ENCODE measurements at regions not wholly inside any gene's neighbourhood (a gene's known extent, or its start where the extent isn't known, plus 50 kb on each side); places are given as distances from the start of the nearest gene placed in this dataset.

- DNase-seq (ENCODE audit: low read depth), result no peak
- TF ChIP-seq CTCF (IDR thresholded peaks at IDR 0.05; ENCODE audit: control insufficient read depth, insufficient read depth, low read depth, low read length, missing control alignments), result no peak
- H3K4me3 ChIP-seq (ENCODE audit: control insufficient read depth, low read depth, low read length), result no peak overlapping the region
These were observed 501.3 kb upstream of the B3GAT1 start for GRCh38 chr11:134913391-134913790.

GRCh38 chr11:134911514-134912180 is 499.6 kb upstream of the B3GAT1 start:
- DNase-seq (ENCODE audit: low read depth), result no peak
- no peak for TF ChIP-seq CTCF (IDR thresholded peaks at IDR 0.05; ENCODE audit: control insufficient read depth, insufficient read depth, low read depth, low read length, missing control alignments)
- H3K4me3 ChIP-seq (ENCODE audit: control insufficient read depth, low read depth, low read length), result no peak overlapping the region

- no peak overlapping the region for H3K4me3 ChIP-seq (ENCODE audit: control insufficient read depth, low read depth, low read length)
- TF ChIP-seq CTCF (IDR thresholded peaks at IDR 0.05; ENCODE audit: control insufficient read depth, insufficient read depth, low read depth, low read length, missing control alignments), result no peak
These were observed 496.5 kb upstream of the B3GAT1 start for GRCh38 chr11:134908583-134908982.

GRCh38 chr11:134907636-134908035 is 495.6 kb upstream of the B3GAT1 start:
- DNase-seq (ENCODE audit: low read depth), result no peak
- no peak overlapping the region for H3K4me3 ChIP-seq (ENCODE audit: control insufficient read depth, low read depth, low read length)
- no peak for TF ChIP-seq CTCF (IDR thresholded peaks at IDR 0.05; ENCODE audit: control insufficient read depth, insufficient read depth, low read depth, low read length, missing control alignments)

More at GRCh38 chr11:134908583-134908982, 496.5 kb upstream of the B3GAT1 start:
- DNase-seq (ENCODE audit: low read depth), result no peak

GRCh38 chr11:134906356-134906955 is 494.4 kb upstream of the B3GAT1 start:
- no peak for TF ChIP-seq CTCF (IDR thresholded peaks at IDR 0.05; ENCODE audit: control insufficient read depth, insufficient read depth, low read depth, low read length, missing control alignments)
- no peak for DNase-seq (ENCODE audit: low read depth)
- no peak overlapping the region for H3K4me3 ChIP-seq (ENCODE audit: control insufficient read depth, low read depth, low read length)

- DNase-seq (ENCODE audit: low read depth), result no peak
- TF ChIP-seq CTCF (IDR thresholded peaks at IDR 0.05; ENCODE audit: control insufficient read depth, insufficient read depth, low read depth, low read length, missing control alignments), result no peak
- H3K4me3 ChIP-seq (ENCODE audit: control insufficient read depth, low read depth, low read length), result no peak overlapping the region
These were observed 493.9 kb upstream of the B3GAT1 start for GRCh38 chr11:134905928-134906327.

All from AG09309 (cell line).